ENCODE measurements at regions not wholly inside any gene's neighbourhood (a gene's known extent, or its start where the extent isn't known, plus 50 kb on each side); places are given as distances from the start of the nearest gene placed in this dataset.

- FAIRE-seq (no peak), DNase-seq (ENCODE audit: low read depth, low spot score) (no peak), ATAC-seq (no peak)
- H3K27me3 ChIP-seq (replicated peaks in 1 of 2; ENCODE audit: control insufficient read depth in 2 of 2, insufficient read depth in 2 of 2, low read length in 1 of 2): no peaks in the 10 kb centered on the region
- H3K9me3 ChIP-seq (replicated peaks; ENCODE audit: control insufficient read depth, insufficient read depth, low read length): no peaks in the 10 kb centered on the region; the same call in 2 of the 3 replicates
- H3K4me1 ChIP-seq (ENCODE audit: control insufficient read depth, insufficient read depth, low read length): no peaks in the 10 kb centered on the region
- CTCF ChIA-PET: no interaction called here
- SMC1A ChIA-PET (ENCODE audit: uncharacterized antibody, unreplicated experiment): no interaction called here
- TF ChIP-seq CTCF (IDR thresholded peaks at IDR 0.05 in 2 of 3, conservative IDR thresholded peaks at IDR 0.05 in 1 of 3; ENCODE audit: control insufficient read depth in 2 of 3, extremely low read depth in 1 of 3, insufficient read depth in 1 of 3, low read depth in 3 of 3, low read length in 3 of 3): peak in 1 of 3 experiments; percentile 6; a peak in 1 of 6 replicates
- no peak for TF ChIP-seq YY1 (IDR thresholded peaks at IDR 0.05; ENCODE audit: low read depth, low read length)
- intact Hi-C loops (cut with micrococcal nuclease; ENCODE audit: unreplicated experiment) (no loop called here), in situ Hi-C loops (cut with MboI) (no loop called here)
- no peak overlapping the region for H3K9ac ChIP-seq (ENCODE audit: control insufficient read depth, insufficient read depth, low read length)
- no peak overlapping the region for H3K27ac ChIP-seq (ENCODE audit: control insufficient read depth, insufficient read depth)
- H3K4me2 ChIP-seq (ENCODE audit: control insufficient read depth, insufficient read depth): no peak overlapping the region
- 0% methylated on average over 3 of the region's 3 CpGs for WGBS (ENCODE audit: insufficient coverage, insufficient replicate concordance, low lambda C conversion rate, missing lambda C conversion rate)
- BruUV-seq (replicated peaks): no TSS peak
- no peak overlapping the region for H2AFZ ChIP-seq (ENCODE audit: control insufficient read depth, low read depth, low read length)
- no peaks in the 10 kb centered on the region for H4K20me1 ChIP-seq (ENCODE audit: control insufficient read depth, insufficient read depth)
- H3K36me3 ChIP-seq (ENCODE audit: control insufficient read depth in 2 of 2, insufficient read depth in 2 of 2, low read length in 1 of 2): no peaks in the 10 kb centered on the region
- RAD21 ChIA-PET (ENCODE audit: unreplicated experiment): no interaction called here
- POLR2A ChIA-PET: no interaction called here
- H3K4me3 ChIP-seq: no peak overlapping the region
- no peaks in the 10 kb centered on the region for H3K79me2 ChIP-seq (ENCODE audit: control insufficient read depth, insufficient read depth, low read length)
These were observed 169.9 kb downstream of the ASMT start for GRCh38 chrX:1784773-1785172.

- Histone ChIP-seq H3K9me3 (replicated peaks; ENCODE audit: control insufficient read depth, insufficient read depth, low read length) (no peaks in the 10 kb centered on the region; the same call in 2 of the 3 replicates), H3K79me2 (ENCODE audit: control insufficient read depth, insufficient read depth, low read length) (no peaks in the 10 kb centered on the region), H2AFZ (ENCODE audit: control insufficient read depth, low read depth, low read length) (no peak overlapping the region), H3K4me3 (no peak overlapping the region), H3K4me2 (ENCODE audit: control insufficient read depth, insufficient read depth) (no peak overlapping the region), H3K27ac (ENCODE audit: control insufficient read depth, insufficient read depth) (no peak overlapping the region), H3K36me3 (ENCODE audit: control insufficient read depth in 2 of 2, insufficient read depth in 2 of 2, low read length in 1 of 2) (no peaks in the 10 kb centered on the region), H3K9ac (ENCODE audit: control insufficient read depth, insufficient read depth, low read length) (no peak overlapping the region), H3K4me1 (ENCODE audit: control insufficient read depth, insufficient read depth, low read length) (no peaks in the 10 kb centered on the region), H3K27me3 (replicated peaks in 1 of 2; ENCODE audit: control insufficient read depth in 2 of 2, insufficient read depth in 2 of 2, low read length in 1 of 2) (no peaks in the 10 kb centered on the region), H4K20me1 (ENCODE audit: control insufficient read depth, insufficient read depth) (no peaks in the 10 kb centered on the region)
- ChIA-PET CTCF (no interaction called here), RAD21 (ENCODE audit: unreplicated experiment) (no interaction called here), POLR2A (no interaction called here), SMC1A (ENCODE audit: uncharacterized antibody, unreplicated experiment) (no interaction called here)
- in situ Hi-C loops (cut with MboI) (no loop called here), intact Hi-C loops (cut with micrococcal nuclease; ENCODE audit: unreplicated experiment) (no loop called here)
- ATAC-seq (no peak), FAIRE-seq (no peak), DNase-seq (ENCODE audit: low read depth, low spot score) (no peak)
- BruUV-seq (replicated peaks): no TSS peak
- 85% methylated on average over 5 of the region's 5 CpGs for WGBS (ENCODE audit: insufficient coverage, insufficient replicate concordance, low lambda C conversion rate, missing lambda C conversion rate)
- no peak for TF ChIP-seq RAD51 (IDR thresholded peaks at IDR 0.05)
- no peak for TF ChIP-seq SMAD1 (IDR thresholded peaks at IDR 0.05; ENCODE audit: low read depth, partially characterized antibody)
- no peak for TF ChIP-seq ZNF24 (IDR thresholded peaks at IDR 0.05)
- TF ChIP-seq POLR2AphosphoS5 (IDR thresholded peaks at IDR 0.05; ENCODE audit: low read length): no peak
- no peak for TF ChIP-seq SKIL (IDR thresholded peaks at IDR 0.05; ENCODE audit: low read depth, poor library complexity, severe bottlenecking)
- TF ChIP-seq KLF5 (IDR thresholded peaks at IDR 0.05; ENCODE audit: partially characterized antibody): no peak
- no peak for TF ChIP-seq ATF3 (IDR thresholded peaks at IDR 0.05; ENCODE audit: borderline replicate concordance, extremely low read depth, low read depth, low read length)
- no peak for TF ChIP-seq SPI1 (IDR thresholded peaks at IDR 0.05; ENCODE audit: borderline replicate concordance, insufficient read depth, low read depth, low read length)
- no peak for TF ChIP-seq TARDBP (IDR thresholded peaks at IDR 0.05; ENCODE audit: borderline replicate concordance)
- no peak for TF ChIP-seq TBL1XR1 (IDR thresholded peaks at IDR 0.05; ENCODE audit: low read depth, low read length)
- TF ChIP-seq ZZZ3 (IDR thresholded peaks at IDR 0.05; ENCODE audit: control insufficient read depth, insufficient read length, low read depth): no peak
- no peak for TF ChIP-seq IKZF2 (IDR thresholded peaks at IDR 0.05)
- no peak for TF ChIP-seq KDM1A (IDR thresholded peaks at IDR 0.05; ENCODE audit: borderline replicate concordance)
These were observed 173.5 kb downstream of the ASMT start for GRCh38 chrX:1788300-1788911.
